GM18873 (cell line): ENCODE measurements at regions not wholly inside any gene's neighbourhood (a gene's known extent, or its start where the extent isn't known, plus 50 kb on each side); places are given as distances from the start of the nearest gene placed in this dataset.
"Not testable (repeated sequence)": the region's sequence is repeated elsewhere in the genome, so short reads cannot be mapped to it uniquely, and the experiment has no call there.

ENCODE experiments used
- ATAC-seq: cut with Tn5 transposase; IDR thresholded peaks from one replicate; pipeline ENCODE4 v1.9.1; 2021; ENCODE audit warnings: mild to moderate bottlenecking, moderate library complexity, moderate number of reproducible peaks; ENCODE audit not compliant: unreplicated experiment, low FRiP score

DNA sequence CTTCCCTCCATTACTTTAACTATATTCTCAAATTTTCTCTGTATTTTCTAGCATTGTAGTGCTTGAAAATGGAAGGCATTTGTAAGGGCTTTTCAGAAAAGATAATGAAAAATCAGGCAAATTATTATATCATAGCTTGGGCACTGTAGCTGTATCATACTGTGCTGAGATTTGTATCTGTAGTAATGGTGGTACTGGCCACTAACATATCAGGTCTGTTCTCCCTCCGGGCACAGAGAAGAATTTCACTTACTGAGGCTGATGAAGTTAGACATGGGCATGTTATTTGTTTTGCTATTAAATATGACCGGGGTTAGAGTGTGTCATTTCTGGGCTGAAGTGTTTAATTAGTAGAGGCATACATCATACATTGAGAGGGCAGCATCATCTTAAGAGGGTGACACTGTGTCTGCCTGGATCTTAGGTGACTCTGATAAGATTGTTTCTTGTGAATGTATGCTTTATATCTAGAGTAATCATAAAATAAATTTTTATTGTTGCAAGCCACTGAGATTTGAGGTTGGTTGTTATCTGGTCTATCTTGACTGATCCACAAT is 1395.9 kb downstream of the EPHA7 start:
- ATAC-seq, result no peak

DNA sequence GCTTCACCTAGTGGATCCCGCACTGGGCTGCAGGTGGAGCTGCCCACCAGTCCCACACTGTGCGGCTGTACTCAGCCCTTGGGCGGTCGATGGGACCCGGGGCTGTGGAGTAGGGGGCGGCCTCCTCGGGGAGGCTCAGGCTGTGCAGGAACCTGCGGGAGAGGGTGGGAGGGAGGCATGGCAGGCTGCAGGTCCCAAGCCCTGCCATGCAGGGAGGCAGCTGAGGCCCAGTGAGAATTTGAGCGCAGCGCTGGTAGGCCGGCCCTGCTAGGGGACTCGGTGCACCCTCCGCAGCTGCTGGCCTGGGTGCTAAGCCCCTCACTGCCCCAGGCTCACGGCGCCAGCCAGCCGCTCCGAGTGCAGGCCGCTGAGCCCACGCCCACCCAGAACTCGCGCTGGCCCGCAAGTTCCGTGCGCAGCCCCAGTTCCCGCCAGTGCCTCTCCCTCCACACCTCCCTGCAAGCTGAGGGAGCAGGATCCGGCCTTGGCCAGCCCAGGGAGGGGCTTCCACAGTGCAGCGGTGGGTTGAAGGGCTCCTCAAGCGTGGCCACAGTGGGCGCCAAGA is 1407.6 kb downstream of the EPHA7 start:
- no peak for ATAC-seq

GRCh38 chr6:92008757-92009502 is 1410.4 kb downstream of the EPHA7 start:
- no peak for ATAC-seq

- ATAC-seq, result no peak
Observed at GRCh38 chr6:92000112-92000511, 1413.2 kb upstream of the MAP3K7 start.

DNA sequence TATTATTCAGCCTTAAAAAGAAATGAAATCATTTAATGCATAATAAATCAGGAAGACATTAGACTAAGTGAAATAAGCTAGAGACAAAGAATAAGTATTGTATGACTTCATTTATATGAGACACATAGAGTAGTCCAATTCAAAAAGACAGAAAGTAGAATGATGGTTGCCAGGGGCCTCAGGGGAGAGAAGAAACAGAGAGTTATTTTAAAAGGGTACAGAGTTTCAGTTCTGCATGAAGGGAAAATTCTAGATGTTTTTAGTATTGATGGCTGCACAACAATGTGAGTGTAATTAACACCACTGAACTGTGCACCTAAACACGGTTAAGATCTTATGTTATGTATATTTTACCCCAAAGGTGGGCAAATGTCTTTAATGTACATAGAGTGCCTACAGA is 1407.9 kb upstream of the MAP3K7 start:
- ATAC-seq, result no peak

DNA sequence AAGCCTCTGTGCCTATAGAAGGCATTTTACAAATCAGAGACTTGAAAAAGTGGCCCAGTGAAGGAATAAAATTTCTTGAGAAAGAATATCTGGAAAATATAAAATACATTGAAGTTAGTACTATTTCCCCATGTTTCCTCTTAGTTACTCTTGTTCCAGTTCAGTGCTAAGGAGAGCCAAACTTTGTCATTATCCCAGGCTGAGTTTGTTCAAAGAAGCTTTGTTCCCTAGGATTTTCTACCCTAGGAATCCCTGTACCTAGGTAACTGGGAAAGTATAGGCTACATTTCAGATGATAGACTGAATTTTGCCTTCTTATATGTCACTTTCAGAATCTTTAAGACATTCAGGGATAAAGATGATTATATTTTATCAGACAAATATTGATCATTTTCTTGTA is 1395.7 kb upstream of the MAP3K7 start:
- ATAC-seq, result no peak

GRCh38 chr6:91976797-91977196 is 1389.9 kb upstream of the MAP3K7 start:
- no peak for ATAC-seq

- ATAC-seq, result no peak
Observed at GRCh38 chr6:91970700-91971099, 1383.8 kb upstream of the MAP3K7 start.

GRCh38 chr6:91965872-91966271 is 1379.0 kb upstream of the MAP3K7 start:
- no peak for ATAC-seq

DNA sequence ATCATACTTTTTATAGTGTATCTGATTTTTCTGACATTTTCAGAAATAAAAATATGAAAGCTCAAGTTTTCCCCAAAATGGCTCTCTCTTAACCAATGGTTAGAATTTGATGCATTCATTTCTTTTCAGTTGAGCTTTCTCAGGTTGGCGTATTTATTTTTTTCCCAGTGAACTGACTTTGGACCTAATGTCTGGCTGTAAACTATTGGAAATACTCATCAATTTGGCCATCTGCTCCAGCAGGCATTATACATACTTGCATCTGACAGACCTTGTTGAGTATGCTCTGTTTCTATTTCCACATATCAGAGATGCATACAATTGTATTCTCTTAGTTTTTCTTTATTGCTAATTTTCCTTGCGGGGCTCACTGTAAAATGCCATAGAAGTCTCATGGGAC is 1374.8 kb upstream of the MAP3K7 start:
- ATAC-seq, result no peak

GRCh38 chr6:91961236-91961635 is 1374.4 kb upstream of the MAP3K7 start:
- no peak for ATAC-seq

DNA sequence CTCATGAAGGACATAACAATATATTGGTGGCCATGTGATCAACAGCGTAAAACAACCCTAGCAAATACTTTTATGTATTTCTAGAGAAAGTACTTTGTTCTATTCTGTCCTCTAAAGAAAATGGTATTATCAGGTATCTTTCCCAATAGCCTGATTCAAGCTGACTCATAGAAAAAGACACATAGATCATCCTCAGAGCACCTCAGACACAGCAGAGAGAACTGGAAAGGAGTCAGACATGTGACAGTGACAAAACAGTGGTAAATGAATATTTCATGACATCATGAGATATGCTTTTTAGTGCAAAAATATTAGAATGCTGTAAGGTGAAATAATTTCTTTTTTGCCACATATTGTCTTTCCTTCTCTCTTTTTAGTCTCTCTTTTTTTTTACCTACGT is 1355.0 kb upstream of the MAP3K7 start:
- no peak for ATAC-seq

- ATAC-seq, result no peak
Observed at GRCh38 chr6:91940801-91941200, 1353.9 kb upstream of the MAP3K7 start.

- ATAC-seq, result no peak
Observed at GRCh38 chr6:91926827-91927226, 1340.0 kb upstream of the MAP3K7 start.

- no peak for ATAC-seq
Observed at GRCh38 chr6:91926361-91926760, 1339.5 kb upstream of the MAP3K7 start.

GRCh38 chr6:91911945-91912344 is 1325.1 kb upstream of the MAP3K7 start:
- no peak for ATAC-seq

DNA sequence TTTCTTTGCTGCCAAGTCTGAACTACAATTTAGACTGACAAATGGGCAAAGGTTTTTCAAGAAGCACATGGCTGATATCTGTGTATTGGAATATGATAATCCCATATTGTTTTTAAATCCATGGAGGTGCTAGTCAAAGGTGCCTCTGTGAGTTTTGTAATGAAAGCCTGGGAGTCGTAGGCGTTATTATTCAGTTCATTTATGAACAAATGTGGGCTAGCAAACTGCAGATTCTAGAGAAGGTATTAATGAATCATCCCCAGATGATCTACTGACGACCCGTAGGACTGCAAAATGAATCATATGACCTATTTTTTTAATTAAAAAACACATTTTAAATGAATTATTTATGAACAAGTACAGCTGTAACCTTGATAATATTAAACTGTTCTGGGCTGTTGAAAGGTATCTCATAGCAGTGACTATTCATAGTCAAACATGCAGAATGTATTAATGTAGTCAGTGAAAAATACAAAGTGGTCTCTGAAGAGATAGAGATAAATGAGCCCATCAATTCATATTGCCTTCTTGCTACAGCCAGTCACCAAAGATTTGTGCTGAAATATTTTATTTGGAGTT is 1317.8 kb upstream of the MAP3K7 start:
- ATAC-seq, result no peak

DNA sequence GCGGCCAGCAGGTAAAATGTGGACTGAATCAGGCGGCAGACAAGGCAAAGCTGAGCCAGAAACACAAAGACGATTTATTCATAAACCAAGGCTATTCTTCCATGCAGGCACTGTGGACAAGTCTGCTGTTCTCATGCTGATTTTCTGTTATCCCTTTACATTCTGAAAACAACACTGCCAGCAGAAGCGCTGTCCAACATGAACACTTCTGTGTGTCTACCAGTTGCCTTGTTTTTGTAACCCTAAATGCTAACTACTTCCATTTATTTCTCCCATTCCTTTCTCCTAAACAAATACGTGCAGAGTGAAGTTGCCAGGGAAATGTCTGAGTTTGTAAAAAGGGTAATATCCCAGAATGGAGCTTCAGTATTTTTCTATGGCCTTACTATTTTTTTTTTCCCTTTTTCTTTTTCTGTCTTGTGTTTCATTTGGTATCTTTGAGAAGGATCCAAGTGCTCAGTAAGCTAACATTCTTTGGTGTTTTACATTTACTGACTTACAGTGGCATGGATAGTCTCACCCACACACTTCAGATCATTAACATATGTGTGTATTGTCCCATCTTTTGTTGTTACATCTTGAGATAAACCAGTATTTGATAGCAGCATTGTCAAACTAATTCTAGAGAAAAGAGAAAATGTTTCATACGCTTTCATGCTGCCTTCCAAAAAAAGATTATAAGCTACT is 1308.9 kb upstream of the MAP3K7 start:
- ATAC-seq, result no peak

DNA sequence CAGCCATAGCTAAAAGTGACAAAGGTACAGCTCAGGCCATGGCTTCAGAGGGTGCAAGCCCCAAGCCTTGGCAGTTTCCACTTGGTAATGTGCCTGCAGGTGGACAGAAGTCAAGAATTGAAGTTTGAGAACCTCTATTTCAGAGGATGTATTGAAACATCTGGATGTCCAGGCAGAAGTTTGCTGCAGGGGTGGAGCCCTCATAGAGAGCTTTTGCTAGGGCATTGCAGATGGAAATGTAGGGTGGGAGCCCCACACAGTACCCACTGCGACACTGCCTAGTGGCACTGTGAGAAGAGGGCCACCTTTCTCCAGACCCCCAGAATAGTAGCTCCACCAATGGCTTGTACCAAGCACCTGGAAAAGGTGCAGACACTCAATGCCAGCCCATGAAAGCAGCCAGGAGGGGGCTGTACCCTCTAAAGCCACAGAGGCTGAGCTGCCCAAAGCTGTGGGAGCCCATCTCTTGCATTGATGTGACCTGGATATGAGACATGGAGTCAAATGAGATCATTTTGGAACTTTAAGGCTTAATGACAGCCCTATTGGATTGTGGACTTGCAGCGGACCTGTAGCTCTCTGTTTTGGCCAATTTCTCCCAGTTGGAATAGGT is 1299.4 kb upstream of the MAP3K7 start:
- no peak for ATAC-seq

- ATAC-seq, result not testable (repeated sequence)
Observed at GRCh38 chr6:91881791-91882190, 1294.9 kb upstream of the MAP3K7 start.
